SK-N-SH treated with all-trans-retinoic acid at 6 μM for 48 hours (cell line): ENCODE measurements at regions not wholly inside any gene's neighbourhood (a gene's known extent, or its start where the extent isn't known, plus 50 kb on each side); places are given as distances from the start of the nearest gene placed in this dataset.

Experiments
- ATAC-seq: fragments of 200-7000 bp; cut with Tn5 transposase; 3 replicates; pipeline ENCODE4 v1.9.1; 2020; ENCODE audit warnings: mild to moderate bottlenecking, moderate library complexity
- ARNTL ChIP-seq: fragments of 450-650 bp; formaldehyde crosslinking; IDR thresholded peaks from 2 replicates; pipeline ENCODE4 v1.5.0; 2020; ENCODE audit warnings: low read depth, mild to moderate bottlenecking, moderate library complexity, borderline replicate concordance
- BACH2 ChIP-seq: fragments of 250-450 bp; sonication (Bioruptor Pico); IDR thresholded peaks from 2 replicates; pipeline ENCODE4 v1.9.0; 2021; ENCODE audit warnings: mild to moderate bottlenecking, borderline replicate concordance
- CREB5 ChIP-seq: fragments of 250-450 bp; sonication (Bioruptor Pico); IDR thresholded peaks from 2 replicates; pipeline ENCODE4 v1.5.1; 2020; ENCODE audit warnings: low read depth, mild to moderate bottlenecking, moderate library complexity
- CSDC2 ChIP-seq: fragments of 250-450 bp; sonication (Bioruptor Pico); IDR thresholded peaks from 2 replicates; pipeline ENCODE4 v1.5.0; 2020; ENCODE audit warnings: mild to moderate bottlenecking, moderate library complexity
- GLIS3 ChIP-seq: fragments of 250-450 bp; sonication (Bioruptor Pico); IDR thresholded peaks from 2 replicates; pipeline ENCODE4 v1.5.0; 2020; ENCODE audit warnings: mild to moderate bottlenecking, moderate library complexity
- ISL1 ChIP-seq: fragments of 250-450 bp; sonication (Bioruptor Pico); IDR thresholded peaks from 2 replicates; pipeline ENCODE4 v2.1.2; 2022; ENCODE audit warnings: mild to moderate bottlenecking, moderate library complexity
- PATZ1 ChIP-seq: fragments of 250-450 bp; sonication (Bioruptor Pico); IDR thresholded peaks from 2 replicates; pipeline ENCODE4 v1.8.0; 2020; ENCODE audit warnings: mild to moderate bottlenecking, moderate library complexity, borderline replicate concordance
- PPARA ChIP-seq: fragments of 250-450 bp; sonication (Bioruptor Pico); IDR thresholded peaks from 2 replicates; pipeline ENCODE4 v1.5.0; 2020; ENCODE audit warnings: mild to moderate bottlenecking, borderline replicate concordance
- SNAI2 ChIP-seq: fragments of 250-450 bp; sonication (Bioruptor Pico); IDR thresholded peaks from 2 replicates; pipeline ENCODE4 v1.5.0; 2020; ENCODE audit warnings: mild to moderate bottlenecking, moderate library complexity
- TOX ChIP-seq: fragments of 250-450 bp; sonication (Bioruptor Pico); IDR thresholded peaks from 2 replicates; pipeline ENCODE4 v1.8.0; 2021; ENCODE audit warnings: mild to moderate bottlenecking, moderate library complexity, borderline replicate concordance
- ZC3H10 ChIP-seq: fragments of 250-450 bp; sonication (Bioruptor Pico); IDR thresholded peaks from 2 replicates; pipeline ENCODE4 v1.5.1; 2021; ENCODE audit warnings: mild to moderate bottlenecking, moderate library complexity
- ZFP3 ChIP-seq: fragments of 250-450 bp; sonication (Bioruptor Pico); IDR thresholded peaks from 2 replicates; pipeline ENCODE4 v1.5.0; 2020; ENCODE audit warnings: mild to moderate bottlenecking, moderate library complexity
- ZNF565 ChIP-seq: fragments of 450-650 bp; formaldehyde crosslinking; conservative IDR thresholded peaks from 2 replicates; pipeline ENCODE4 v1.5.0; 2020; ENCODE audit warnings: low read depth, mild to moderate bottlenecking, moderate library complexity
- ZNF70 ChIP-seq: fragments of 450-650 bp; formaldehyde crosslinking; IDR thresholded peaks from 2 replicates; pipeline ENCODE4 v1.5.0; 2020; ENCODE audit warnings: mild to moderate bottlenecking, moderate library complexity
- ZNF8 ChIP-seq: fragments of 450-650 bp; formaldehyde crosslinking; IDR thresholded peaks from 2 replicates; pipeline ENCODE4 v1.5.0; 2020; ENCODE audit warnings: mild to moderate bottlenecking, moderate library complexity
- TF ChIP-seq, protein P1 (sequence below): fragments of 250-450 bp; sonication (Bioruptor Pico); IDR thresholded peaks from 2 replicates; pipeline ENCODE4 v1.5.1; 2021; ENCODE audit warnings: mild to moderate bottlenecking, moderate library complexity
- TF ChIP-seq, protein P2 (sequence below): fragments of 250-450 bp; sonication (Bioruptor Pico); IDR thresholded peaks from 2 replicates; pipeline ENCODE4 v1.8.0; 2021; ENCODE audit warnings: low read depth, mild to moderate bottlenecking, moderate library complexity, borderline replicate concordance
- TF ChIP-seq, protein P3 (sequence below): fragments of 250-450 bp; sonication (Bioruptor Pico); IDR thresholded peaks from 2 replicates; pipeline ENCODE4 v1.5.0; 2020; ENCODE audit warnings: mild to moderate bottlenecking, moderate library complexity

DNA sequence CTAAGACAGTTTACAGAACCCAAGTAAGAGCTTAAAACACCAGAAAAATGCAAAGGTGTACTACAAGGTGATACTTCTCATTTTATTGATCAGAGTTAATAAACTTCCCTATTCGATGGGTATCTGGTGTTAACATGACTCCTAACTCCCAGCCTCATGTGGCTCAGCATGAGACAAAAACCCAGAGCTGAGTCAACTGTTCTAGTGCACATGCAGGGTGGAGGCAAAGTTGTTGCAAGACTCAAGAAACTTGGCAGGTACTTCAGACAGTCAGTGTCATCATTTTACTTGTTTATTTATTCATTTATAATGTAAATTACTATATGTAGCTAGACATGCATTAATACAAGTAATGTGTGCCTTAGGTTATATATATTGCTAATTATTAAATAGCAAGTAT is 216.6 kb upstream of the DSEL start:
- TF ChIP-seq CSDC2 (no peak), PPARA (CRISPR knock-in tag) (no peak), ARNTL (CRISPR knock-in tag) (no peak), ZNF565 (CRISPR knock-in tag) (no peak), PATZ1 (no peak), SNAI2 (CRISPR knock-in tag) (no peak), ISL1 (no peak), CREB5 (CRISPR knock-in tag) (no peak), ZFP3 (CRISPR knock-in tag) (no peak), ZNF8 (CRISPR knock-in tag) (no peak), TOX (CRISPR knock-in tag) (no peak)
- TF ChIP-seq, protein P1, sequence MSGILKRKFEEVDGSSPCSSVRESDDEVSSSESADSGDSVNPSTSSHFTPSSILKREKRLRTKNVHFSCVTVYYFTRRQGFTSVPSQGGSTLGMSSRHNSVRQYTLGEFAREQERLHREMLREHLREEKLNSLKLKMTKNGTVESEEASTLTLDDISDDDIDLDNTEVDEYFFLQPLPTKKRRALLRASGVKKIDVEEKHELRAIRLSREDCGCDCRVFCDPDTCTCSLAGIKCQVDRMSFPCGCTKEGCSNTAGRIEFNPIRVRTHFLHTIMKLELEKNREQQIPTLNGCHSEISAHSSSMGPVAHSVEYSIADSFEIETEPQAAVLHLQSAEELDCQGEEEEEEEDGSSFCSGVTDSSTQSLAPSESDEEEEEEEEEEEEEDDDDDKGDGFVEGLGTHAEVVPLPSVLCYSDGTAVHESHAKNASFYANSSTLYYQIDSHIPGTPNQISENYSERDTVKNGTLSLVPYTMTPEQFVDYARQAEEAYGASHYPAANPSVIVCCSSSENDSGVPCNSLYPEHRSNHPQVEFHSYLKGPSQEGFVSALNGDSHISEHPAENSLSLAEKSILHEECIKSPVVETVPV, result no peak
- TF ChIP-seq, all 23 proteins: peak for 0
- no peak for ATAC-seq

DNA sequence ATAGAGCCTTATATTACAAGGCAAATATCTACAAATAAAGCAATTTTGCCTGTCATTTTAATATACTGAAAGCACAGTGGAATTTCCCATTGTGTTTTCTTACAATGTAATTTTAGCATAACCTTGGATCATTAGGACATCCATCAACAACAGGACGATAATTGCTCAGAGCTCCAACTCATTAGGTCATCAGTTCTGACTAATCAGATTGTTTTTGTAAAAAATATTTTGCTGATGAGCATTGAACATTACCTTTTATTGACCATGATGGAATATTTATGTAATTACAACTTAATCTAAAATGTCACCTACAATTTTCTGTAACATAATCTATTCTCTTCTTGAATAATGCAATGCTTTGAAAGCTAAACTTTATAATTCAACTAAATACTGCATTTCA is 215.3 kb upstream of the DSEL start:
- TF ChIP-seq ISL1 (peak; percentile 53; the same call in 1 of the 2 replicates), ZFP3 (CRISPR knock-in tag) (no peak)
- ATAC-seq, result no peak; the same call in 2 of the 3 replicates

DNA sequence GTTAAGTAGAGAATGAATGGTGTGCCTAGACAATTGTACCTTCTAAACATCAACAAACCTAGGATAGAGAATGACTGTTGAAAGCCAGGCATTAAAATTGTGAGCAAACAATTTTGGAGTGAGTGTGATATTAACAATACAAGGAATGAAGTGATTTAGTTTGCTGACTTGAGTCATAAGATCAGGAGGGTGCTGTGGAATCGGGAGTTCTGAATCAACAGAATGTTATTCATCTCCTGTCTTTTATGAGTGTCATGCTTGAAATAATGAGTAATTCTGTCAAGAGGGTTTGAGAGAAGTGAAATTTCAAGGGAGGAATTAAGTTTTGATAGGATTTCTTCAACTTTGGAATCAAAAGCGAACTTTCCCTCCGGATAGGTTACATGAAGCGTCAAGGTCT is 214.4 kb upstream of the DSEL start:
- ATAC-seq, result peak; percentile 47; the same call in 2 of the 3 replicates
- no peak for TF ChIP-seq TOX (CRISPR knock-in tag)
- TF ChIP-seq, protein P1, result no peak

DNA sequence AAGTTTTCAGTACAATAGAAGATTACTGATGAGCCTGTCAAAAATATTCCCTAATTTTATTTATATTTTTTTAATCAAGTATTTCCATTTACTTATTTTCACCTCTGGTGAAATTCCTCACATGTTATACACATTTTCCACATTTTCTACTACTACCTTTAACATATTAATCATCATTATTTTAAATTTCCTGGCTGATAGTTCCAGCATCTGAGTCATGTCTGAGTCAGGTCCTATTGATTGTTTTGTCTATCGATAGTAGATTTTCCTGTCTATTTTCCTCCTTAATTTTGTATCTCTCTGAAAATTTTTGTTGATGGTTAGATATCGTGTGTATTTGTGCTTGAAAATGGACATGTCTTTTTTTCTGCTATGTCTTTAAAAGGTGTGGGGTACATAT is 211.8 kb upstream of the DSEL start:
- ATAC-seq, result no peak
- TF ChIP-seq, protein P1, result no peak
- TF ChIP-seq GLIS3 (no peak), PATZ1 (no peak), CSDC2 (no peak), ARNTL (CRISPR knock-in tag) (no peak), ZNF8 (CRISPR knock-in tag) (no peak), ZFP3 (CRISPR knock-in tag) (no peak), ZC3H10 (CRISPR knock-in tag) (no peak), BACH2 (CRISPR knock-in tag) (no peak), ZNF70 (CRISPR knock-in tag) (no peak), ZNF565 (CRISPR knock-in tag) (no peak), SNAI2 (CRISPR knock-in tag) (no peak), TOX (CRISPR knock-in tag) (no peak)
- TF ChIP-seq, protein P2, sequence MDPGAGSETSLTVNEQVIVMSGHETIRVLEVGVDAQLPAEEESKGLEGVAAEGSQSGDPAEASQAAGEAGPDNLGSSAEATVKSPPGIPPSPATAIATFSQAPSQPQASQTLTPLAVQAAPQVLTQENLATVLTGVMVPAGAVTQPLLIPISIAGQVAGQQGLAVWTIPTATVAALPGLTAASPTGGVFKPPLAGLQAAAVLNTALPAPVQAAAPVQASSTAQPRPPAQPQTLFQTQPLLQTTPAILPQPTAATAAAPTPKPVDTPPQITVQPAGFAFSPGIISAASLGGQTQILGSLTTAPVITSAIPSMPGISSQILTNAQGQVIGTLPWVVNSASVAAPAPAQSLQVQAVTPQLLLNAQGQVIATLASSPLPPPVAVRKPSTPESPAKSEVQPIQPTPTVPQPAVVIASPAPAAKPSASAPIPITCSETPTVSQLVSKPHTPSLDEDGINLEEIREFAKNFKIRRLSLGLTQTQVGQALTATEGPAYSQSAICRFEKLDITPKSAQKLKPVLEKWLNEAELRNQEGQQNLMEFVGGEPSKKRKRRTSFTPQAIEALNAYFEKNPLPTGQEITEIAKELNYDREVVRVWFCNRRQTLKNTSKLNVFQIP, result no peak
- TF ChIP-seq, protein P3, sequence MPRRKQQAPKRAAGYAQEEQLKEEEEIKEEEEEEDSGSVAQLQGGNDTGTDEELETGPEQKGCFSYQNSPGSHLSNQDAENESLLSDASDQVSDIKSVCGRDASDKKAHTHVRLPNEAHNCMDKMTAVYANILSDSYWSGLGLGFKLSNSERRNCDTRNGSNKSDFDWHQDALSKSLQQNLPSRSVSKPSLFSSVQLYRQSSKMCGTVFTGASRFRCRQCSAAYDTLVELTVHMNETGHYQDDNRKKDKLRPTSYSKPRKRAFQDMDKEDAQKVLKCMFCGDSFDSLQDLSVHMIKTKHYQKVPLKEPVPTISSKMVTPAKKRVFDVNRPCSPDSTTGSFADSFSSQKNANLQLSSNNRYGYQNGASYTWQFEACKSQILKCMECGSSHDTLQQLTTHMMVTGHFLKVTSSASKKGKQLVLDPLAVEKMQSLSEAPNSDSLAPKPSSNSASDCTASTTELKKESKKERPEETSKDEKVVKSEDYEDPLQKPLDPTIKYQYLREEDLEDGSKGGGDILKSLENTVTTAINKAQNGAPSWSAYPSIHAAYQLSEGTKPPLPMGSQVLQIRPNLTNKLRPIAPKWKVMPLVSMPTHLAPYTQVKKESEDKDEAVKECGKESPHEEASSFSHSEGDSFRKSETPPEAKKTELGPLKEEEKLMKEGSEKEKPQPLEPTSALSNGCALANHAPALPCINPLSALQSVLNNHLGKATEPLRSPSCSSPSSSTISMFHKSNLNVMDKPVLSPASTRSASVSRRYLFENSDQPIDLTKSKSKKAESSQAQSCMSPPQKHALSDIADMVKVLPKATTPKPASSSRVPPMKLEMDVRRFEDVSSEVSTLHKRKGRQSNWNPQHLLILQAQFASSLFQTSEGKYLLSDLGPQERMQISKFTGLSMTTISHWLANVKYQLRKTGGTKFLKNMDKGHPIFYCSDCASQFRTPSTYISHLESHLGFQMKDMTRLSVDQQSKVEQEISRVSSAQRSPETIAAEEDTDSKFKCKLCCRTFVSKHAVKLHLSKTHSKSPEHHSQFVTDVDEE (CRISPR knock-in tag), result no peak
